ENCODE measurements at regions not wholly inside any gene's neighbourhood (a gene's known extent, or its start where the extent isn't known, plus 50 kb on each side); places are given as distances from the start of the nearest gene placed in this dataset.
"Not testable (repeated sequence)": the region's sequence is repeated elsewhere in the genome, so short reads cannot be mapped to it uniquely, and the experiment has no call there.

GRCh38 chr1:173383351-173383750, 93.8 kb upstream of the PRDX6 start:
- DNase-seq, result no peak
- CTCF ChIA-PET, result no interaction called here
- H3K36me3 Mint-ChIP-seq, result no peaks in the 10 kb centered on the region
- H3K9me3 Mint-ChIP-seq, result no peaks in the 10 kb centered on the region
- no peak overlapping the region for H3K27ac Mint-ChIP-seq
- H3K4me1 Mint-ChIP-seq, result no peaks in the 10 kb centered on the region
- no peaks in the 10 kb centered on the region for H3K27me3 Mint-ChIP-seq
- H3K4me3 Mint-ChIP-seq, result no peak overlapping the region

- DNase-seq, result no peak
- Mint-ChIP-seq H3K27ac (no peak overlapping the region), H3K27me3 (no peaks in the 10 kb centered on the region), H3K4me3 (no peak overlapping the region), H3K36me3 (no peaks in the 10 kb centered on the region), H3K9me3 (no peaks in the 10 kb centered on the region), H3K4me1 (no peaks in the 10 kb centered on the region)
- CTCF ChIA-PET, result no interaction called here
These were observed 88.8 kb upstream of the PRDX6 start for GRCh38 chr1:173388352-173388751.

GRCh38 chr1:173392895-173393658, 84.1 kb upstream of the PRDX6 start:
- Mint-ChIP-seq H3K9me3 (no peaks in the 10 kb centered on the region), H3K4me1 (no peaks in the 10 kb centered on the region), H3K27me3 (no peaks in the 10 kb centered on the region), H3K4me3 (no peak overlapping the region), H3K27ac (no peak overlapping the region), H3K36me3 (no peaks in the 10 kb centered on the region)
- CTCF ChIA-PET, result no interaction called here
- DNase-seq, result no peak

GRCh38 chr1:173393659-173394000, 83.5 kb upstream of the PRDX6 start:
- CTCF ChIA-PET, result no interaction called here
- DNase-seq, result no peak
- no peaks in the 10 kb centered on the region for H3K4me1 Mint-ChIP-seq

GRCh38 chr1:173394813-173395212, 82.3 kb upstream of the PRDX6 start:
- DNase-seq, H3K4me1 Mint-ChIP-seq, H3K4me3 Mint-ChIP-seq, H3K27ac Mint-ChIP-seq, H3K36me3 Mint-ChIP-seq, H3K27me3 Mint-ChIP-seq, CTCF ChIA-PET, H3K9me3 Mint-ChIP-seq: not testable (repeated sequence)

More at GRCh38 chr1:173393659-173394000, 83.5 kb upstream of the PRDX6 start:
- Mint-ChIP-seq H3K4me3 (no peak overlapping the region), H3K27ac (no peak overlapping the region), H3K36me3 (no peaks in the 10 kb centered on the region), H3K9me3 (no peaks in the 10 kb centered on the region), H3K27me3 (no peaks in the 10 kb centered on the region)

GRCh38 chr1:173395762-173396161, 81.4 kb upstream of the PRDX6 start:
- Mint-ChIP-seq H3K36me3 (no peaks in the 10 kb centered on the region), H3K4me3 (no peak overlapping the region), H3K9me3 (no peaks in the 10 kb centered on the region), H3K4me1 (no peaks in the 10 kb centered on the region), H3K27ac (no peak overlapping the region), H3K27me3 (no peaks in the 10 kb centered on the region)
- DNase-seq, result no peak
- CTCF ChIA-PET, result no interaction called here

- Mint-ChIP-seq H3K9me3 (no peaks in the 10 kb centered on the region), H3K27ac (no peak overlapping the region)
These were observed 76.6 kb upstream of the PRDX6 start for GRCh38 chr1:173400387-173400995.

GRCh38 chr1:173403996-173404395, 73.1 kb upstream of the PRDX6 start:
- DNase-seq, result no peak
- no peaks in the 10 kb centered on the region for H3K36me3 Mint-ChIP-seq
- CTCF ChIA-PET, result no interaction called here
- peaks cover 15% of the 10 kb centered on the region for H3K4me1 Mint-ChIP-seq
- H3K9me3 Mint-ChIP-seq, result no peaks in the 10 kb centered on the region
- H3K27me3 Mint-ChIP-seq, result no peaks in the 10 kb centered on the region
- no peak overlapping the region for H3K27ac Mint-ChIP-seq
- H3K4me3 Mint-ChIP-seq, result no peak overlapping the region

More at GRCh38 chr1:173400387-173400995, 76.6 kb upstream of the PRDX6 start:
- Mint-ChIP-seq H3K4me3 (no peak overlapping the region), H3K36me3 (no peaks in the 10 kb centered on the region), H3K27me3 (no peaks in the 10 kb centered on the region), H3K4me1 (no peaks in the 10 kb centered on the region)
- CTCF ChIA-PET, result no interaction called here
- no peak for DNase-seq

- Mint-ChIP-seq H3K4me3 (no peak overlapping the region), H3K4me1 (peaks cover 21% of the 10 kb centered on the region)
These were observed 71.9 kb upstream of the PRDX6 start for GRCh38 chr1:173405281-173405680.

GRCh38 chr1:173405834-173406233, 71.3 kb upstream of the PRDX6 start:
- no peak overlapping the region for H3K27ac Mint-ChIP-seq
- peaks cover 25% of the 10 kb centered on the region for H3K4me1 Mint-ChIP-seq
- H3K36me3 Mint-ChIP-seq, result no peaks in the 10 kb centered on the region
- no peak for DNase-seq
- no peak overlapping the region for H3K4me3 Mint-ChIP-seq
- no peaks in the 10 kb centered on the region for H3K27me3 Mint-ChIP-seq
- no peaks in the 10 kb centered on the region for H3K9me3 Mint-ChIP-seq
- CTCF ChIA-PET, result interaction anchor here (1.0 kb wide), 1 partner anchor 661 kb away, joined by 3 read pairs; no protein-coding TSS in a partner anchor

More at GRCh38 chr1:173405281-173405680, 71.9 kb upstream of the PRDX6 start:
- H3K9me3 Mint-ChIP-seq, result no peaks in the 10 kb centered on the region
- H3K27ac Mint-ChIP-seq, result no peak overlapping the region
- DNase-seq, result no peak
- no peaks in the 10 kb centered on the region for H3K27me3 Mint-ChIP-seq
- H3K36me3 Mint-ChIP-seq, result no peaks in the 10 kb centered on the region
- CTCF ChIA-PET, result no interaction called here

GRCh38 chr1:173406783-173407230, 70.3 kb upstream of the PRDX6 start:
- CTCF ChIA-PET, result interaction anchor here (1.0 to 1.6 kb wide), 2 partner anchors 662 kb away, joined by 3 read pairs; no protein-coding TSS in a partner anchor
- Mint-ChIP-seq H3K9me3 (no peaks in the 10 kb centered on the region), H3K27me3 (no peaks in the 10 kb centered on the region), H3K4me1 (peaks cover 25% of the 10 kb centered on the region), H3K4me3 (peak overlapping the region; percentile 29), H3K36me3 (no peaks in the 10 kb centered on the region), H3K27ac (peak overlapping the region; percentile 42)
- DNase-seq, result peak; percentile 25

- Mint-ChIP-seq H3K27ac (no peak overlapping the region), H3K27me3 (no peaks in the 10 kb centered on the region), H3K4me3 (no peak overlapping the region), H3K36me3 (no peaks in the 10 kb centered on the region), H3K4me1 (peaks cover 25% of the 10 kb centered on the region), H3K9me3 (no peaks in the 10 kb centered on the region)
- CTCF ChIA-PET, result interaction anchor here (0.6 to 1.6 kb wide), 2 partner anchors 663 to 909 kb away, joined by 3 read pairs; no protein-coding TSS in a partner anchor
- no peak for DNase-seq
These were observed 69.3 kb upstream of the PRDX6 start for GRCh38 chr1:173407846-173408245.

GRCh38 chr1:173408886-173409285, 68.2 kb upstream of the PRDX6 start:
- Mint-ChIP-seq H3K36me3 (no peaks in the 10 kb centered on the region), H3K9me3 (no peaks in the 10 kb centered on the region), H3K27ac (no peak overlapping the region), H3K27me3 (no peaks in the 10 kb centered on the region), H3K4me1 (peaks cover 25% of the 10 kb centered on the region), H3K4me3 (no peak overlapping the region)
- CTCF ChIA-PET, result no interaction called here
- no peak for DNase-seq

GRCh38 chr1:173409613-173410012, 67.5 kb upstream of the PRDX6 start:
- no peak for DNase-seq
- no peak overlapping the region for H3K4me3 Mint-ChIP-seq
- H3K27ac Mint-ChIP-seq, result no peak overlapping the region
- H3K27me3 Mint-ChIP-seq, result no peaks in the 10 kb centered on the region
- H3K36me3 Mint-ChIP-seq, result no peaks in the 10 kb centered on the region
- CTCF ChIA-PET, result interaction anchor here (1.1 kb wide), 1 partner anchor 10 kb away, joined by 6 read pairs; no protein-coding TSS in a partner anchor
- H3K9me3 Mint-ChIP-seq, result no peaks in the 10 kb centered on the region
- H3K4me1 Mint-ChIP-seq, result peaks cover 25% of the 10 kb centered on the region
